B cell (primary cell): ENCODE measurements at regions not wholly inside any gene's neighbourhood (a gene's known extent, or its start where the extent isn't known, plus 50 kb on each side); places are given as distances from the start of the nearest gene placed in this dataset.
"Not testable (repeated sequence)": the region's sequence is repeated elsewhere in the genome, so short reads cannot be mapped to it uniquely, and the experiment has no call there.

Experiments
- ATAC-seq: fragments of 200-7000 bp; cut with Tn5 transposase; one replicate; pipeline ENCODE4 v1.10.0; 2021; ENCODE audit warnings: low read depth, mild to moderate bottlenecking, moderate number of reproducible peaks, moderate library complexity
- CTCF ChIA-PET: fragments of 350-600 bp; sonication (Branson Sonifier 250); formaldehyde crosslinking; loops from one replicate; lab custom pipeline; 2021; ENCODE audit warnings: antibody characterized with exemption, inconsistent platforms; lab: Charles Lee
- POLR2A ChIA-PET: fragments of 350-600 bp; sonication (Branson Sonifier 250); formaldehyde crosslinking; loops from one replicate; lab custom pipeline; 2021; ENCODE audit warnings: antibody characterized with exemption; lab: Charles Lee
- DNase-seq: peaks from one replicate; pipeline ENCODE4 v3.0.0; 2013
- H2AFZ ChIP-seq: 2 replicates; pipeline ENCODE4 v1.6.1; 2012; ENCODE audit warnings: mild to moderate bottlenecking, low read depth, low read length; ENCODE audit not compliant: insufficient read depth, poor library complexity, severe bottlenecking
- H3K27ac ChIP-seq, 2 donors: 1 replicate in 1 of 2; 2 replicates in 1 of 2; pipeline ENCODE4 v1.5.1; 2012 to 2013; ENCODE audit warnings: low read length in 2 of 2, mild to moderate bottlenecking in 2 of 2, moderate library complexity in 1 of 2
- H3K27me3 ChIP-seq, 4 experiments: fragments of 200-600 bp in 1 of 4; sonication (generic) in 1 of 4; replicated peaks in 1 of 4; 1 replicate in 2 of 4; 2 replicates in 2 of 4; pipeline versions ENCODE4 v1.6.1 to v1.7.0; 2013 to 2016; ENCODE audit warnings: low read length in 3 of 4, mild to moderate bottlenecking in 2 of 4, mixed read lengths in 1 of 4, moderate library complexity in 1 of 4; ENCODE audit not compliant: insufficient read depth in 4 of 4, control insufficient read depth in 3 of 4; ENCODE audit errors: control extremely low read depth in 1 of 4
- H3K36me3 ChIP-seq, 2 experiments: replicated peaks in 1 of 2; 1 replicate in 1 of 2; 2 replicates in 1 of 2; pipeline versions ENCODE4 v1.6.1 to v1.7.1; 2013; ENCODE audit warnings: low read length in 1 of 2; ENCODE audit not compliant: insufficient read depth in 2 of 2, control insufficient read depth in 1 of 2; ENCODE audit errors: control extremely low read depth in 1 of 2, extremely low read depth in 1 of 2
- H3K4me1 ChIP-seq, 2 donors: fragments of 200-600 bp in 1 of 2; sonication (generic) in 1 of 2; 1 replicate in 1 of 2; 2 replicates in 1 of 2; pipeline versions ENCODE4 v1.5.1 to v1.6.1; 2013 to 2017; ENCODE audit warnings: low read length in 2 of 2; ENCODE audit not compliant: control insufficient read depth in 2 of 2, insufficient read depth in 2 of 2
- H3K4me2 ChIP-seq: replicated peaks from 2 replicates; pipeline ENCODE3; 2012; ENCODE audit warnings: mild to moderate bottlenecking, low read depth, low read length; ENCODE audit not compliant: poor library complexity, severe bottlenecking
- H3K4me3 ChIP-seq, 5 experiments: fragments of 200-600 bp in 1 of 5; sonication (generic) in 1 of 5; 1 replicate in 3 of 5; 2 replicates in 2 of 5; pipeline versions ENCODE4 v1.5.1 to v1.7.0; 2011 to 2016; ENCODE audit warnings: low read length in 4 of 5, mild to moderate bottlenecking in 4 of 5, low read depth in 2 of 5, control low read depth in 1 of 5, moderate library complexity in 1 of 5; ENCODE audit not compliant: insufficient read depth in 1 of 5; ENCODE audit errors: control extremely low read depth in 1 of 5, extremely low read depth in 1 of 5
- H3K79me2 ChIP-seq: fragments of 200-600 bp; sonication (generic); one replicate; pipeline ENCODE4 v1.6.0; 2016; ENCODE audit warnings: low read length; ENCODE audit not compliant: control insufficient read depth, insufficient read depth
- H3K9ac ChIP-seq: fragments of 200-600 bp; sonication (generic); 2 replicates; pipeline ENCODE4 v1.6.1; 2017; ENCODE audit warnings: mild to moderate bottlenecking, low read length, moderate library complexity
- H3K9me3 ChIP-seq, 3 donors: one replicate each; pipeline versions ENCODE4 v1.6.1 to v1.7.1; 2013; ENCODE audit warnings: low read length in 2 of 3; ENCODE audit not compliant: control insufficient read depth in 2 of 3, insufficient read depth in 1 of 3; ENCODE audit errors: control extremely low read depth in 1 of 3
- H4K20me1 ChIP-seq: 2 replicates; pipeline ENCODE4 v1.6.0; 2012; ENCODE audit warnings: mild to moderate bottlenecking, low read length; ENCODE audit not compliant: insufficient read depth, control insufficient read depth, poor library complexity, severe bottlenecking
- H3K27ac Mint-ChIP-seq: one replicate; pipeline ENCODE4 v1.8.0; 2021; ENCODE audit warnings: mixed read lengths
- H3K27me3 Mint-ChIP-seq: one replicate; pipeline ENCODE4 v1.8.0; 2021; ENCODE audit warnings: mixed read lengths
- H3K4me1 Mint-ChIP-seq: one replicate; pipeline ENCODE4 v1.8.0; 2021; ENCODE audit warnings: mixed read lengths
- H3K4me3 Mint-ChIP-seq: one replicate; pipeline ENCODE4 v1.8.0; 2021; ENCODE audit warnings: mixed read lengths
- H3K9me3 Mint-ChIP-seq: one replicate; pipeline ENCODE4 v1.8.0; 2022; ENCODE audit warnings: mixed read lengths; ENCODE audit not compliant: insufficient read depth
- CTCF ChIP-seq: fragments of 200-600 bp; IDR thresholded peaks from one replicate; pipeline ENCODE4 v1.8.0; 2022; ENCODE audit warnings: antibody characterized with exemption, mild to moderate bottlenecking
- EZH2 ChIP-seq: IDR thresholded peaks from 2 replicates; pipeline ENCODE4 v1.6.1; 2012; ENCODE audit warnings: borderline replicate concordance, low read depth, mild to moderate bottlenecking, moderate library complexity, low read length; ENCODE audit not compliant: insufficient read depth, poor library complexity, severe bottlenecking
- WGBS: methylation state at CpG from one replicate; pipeline ENCODE4 v1.1.5; 2013; ENCODE audit warnings: missing lambda C conversion rate; ENCODE audit not compliant: insufficient coverage; 5-methylcytosine and 5-hydroxymethylcytosine counted together
- intact Hi-C: fragments of 100-400 bp; cut with micrococcal nuclease; formaldehyde crosslinking; loops from one replicate; pipeline ENCODE4 v1.10.0; 2022

GRCh38 chr12:131539381-131539780 lies 171.5 kb upstream of the SFSWAP start:
- peaks cover 0 to 18% (median 0%) of the 10 kb centered on the region in 3 donors for H3K9me3 ChIP-seq
- peaks cover 5% of the 10 kb centered on the region for H3K27me3 Mint-ChIP-seq
- H3K4me1 Mint-ChIP-seq, result no peaks in the 10 kb centered on the region
- no peak overlapping the region for H3K9ac ChIP-seq
- no peak overlapping the region for H3K4me2 ChIP-seq
- TF ChIP-seq EZH2 (no peak), CTCF (no peak)
- DNase-seq (no peak), ATAC-seq (no peak)
- H3K27me3 ChIP-seq, result peaks cover 0 to 8% (median 3%) of the 10 kb centered on the region in 4 experiments
- no peaks in the 10 kb centered on the region for H3K79me2 ChIP-seq
- CTCF ChIA-PET, result no interaction called here
- H3K9me3 Mint-ChIP-seq, result no peaks in the 10 kb centered on the region
- 100% methylated on average over 2 of the region's 2 CpGs for WGBS
- POLR2A ChIA-PET, result no interaction called here
- no peaks in the 10 kb centered on the region for H3K36me3 ChIP-seq
- no peak overlapping the region for H3K4me3 Mint-ChIP-seq
- no peak overlapping the region for H3K4me3 ChIP-seq
- no peak overlapping the region for H3K27ac ChIP-seq
- no peak overlapping the region for H3K27ac Mint-ChIP-seq
- no peaks in the 10 kb centered on the region for H4K20me1 ChIP-seq
- no peaks in the 10 kb centered on the region for H3K4me1 ChIP-seq
- intact Hi-C loops, result no loop called here
- no peak overlapping the region for H2AFZ ChIP-seq

GRCh38 chr12:131540138-131540623 lies 170.7 kb upstream of the SFSWAP start:
- no peak overlapping the region for H3K27ac Mint-ChIP-seq
- no peak overlapping the region for H3K27ac ChIP-seq
- H3K27me3 Mint-ChIP-seq, result no peaks in the 10 kb centered on the region
- H3K4me3 Mint-ChIP-seq, result no peak overlapping the region
- CTCF ChIA-PET, result no interaction called here
- intact Hi-C loops, result no loop called here
- H3K4me3 ChIP-seq, result no peak overlapping the region
- ATAC-seq (no peak), DNase-seq (no peak)
- H3K9ac ChIP-seq, result no peak overlapping the region
- no peaks in the 10 kb centered on the region for H3K79me2 ChIP-seq
- H3K9me3 Mint-ChIP-seq, result no peaks in the 10 kb centered on the region
- H3K4me1 Mint-ChIP-seq, result no peaks in the 10 kb centered on the region
- no peaks in the 10 kb centered on the region for H3K4me1 ChIP-seq
- H3K36me3 ChIP-seq, result no peaks in the 10 kb centered on the region
- TF ChIP-seq EZH2, result no peak
- TF ChIP-seq CTCF, result no peak
- H3K4me2 ChIP-seq, result no peak overlapping the region
- 100% methylated on average over 2 of the region's 4 CpGs for WGBS
- H4K20me1 ChIP-seq, result no peaks in the 10 kb centered on the region
- no peak overlapping the region for H2AFZ ChIP-seq
- peaks cover 0 to 18% (median 0%) of the 10 kb centered on the region in 3 donors for H3K9me3 ChIP-seq
- peaks cover 0 to 8% (median 0%) of the 10 kb centered on the region in 4 experiments for H3K27me3 ChIP-seq
- POLR2A ChIA-PET, result no interaction called here

- H3K27me3 Mint-ChIP-seq, H4K20me1 ChIP-seq, H3K4me1 ChIP-seq, H3K9me3 Mint-ChIP-seq, DNase-seq, CTCF ChIA-PET, H3K27ac ChIP-seq, H3K4me2 ChIP-seq, H3K36me3 ChIP-seq, ATAC-seq, H3K9ac ChIP-seq, H2AFZ ChIP-seq, H3K27me3 ChIP-seq, H3K4me3 ChIP-seq, H3K4me1 Mint-ChIP-seq, POLR2A ChIA-PET, H3K79me2 ChIP-seq, intact Hi-C loops, H3K27ac Mint-ChIP-seq, H3K4me3 Mint-ChIP-seq: not testable (repeated sequence)
- no CpG with 5 or more reads among the region's 1 CpG for WGBS
- H3K9me3 ChIP-seq, result peaks cover 0 to 17% (median 0%) of the 10 kb centered on the region in 3 donors
These were observed 169.4 kb upstream of the SFSWAP start for GRCh38 chr12:131541512-131541911.
